ENCODE measurements at regions not wholly inside any gene's neighbourhood (a gene's known extent, or its start where the extent isn't known, plus 50 kb on each side); places are given as distances from the start of the nearest gene placed in this dataset.

DNA sequence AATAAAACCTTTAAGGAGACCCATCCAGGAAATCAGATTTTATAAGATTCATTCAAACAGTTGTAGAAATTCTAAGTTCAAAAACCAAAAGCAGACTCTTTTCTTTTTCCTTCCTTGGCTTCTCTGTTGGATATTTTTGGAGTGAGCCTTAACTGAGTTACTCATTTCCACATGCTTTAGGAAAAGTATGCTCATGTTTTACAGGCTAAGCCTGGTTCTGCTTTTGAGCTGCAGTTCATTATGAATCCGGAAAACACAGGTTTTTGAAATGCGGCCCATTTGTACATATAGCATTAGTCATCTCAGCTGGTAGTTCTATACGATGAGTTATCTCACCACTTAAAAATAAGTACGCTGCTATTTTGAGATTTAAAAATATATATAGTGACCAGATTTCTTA, 156.6 kb upstream of the DMRT1 start (continued):
- TF ChIP-seq, protein P1, sequence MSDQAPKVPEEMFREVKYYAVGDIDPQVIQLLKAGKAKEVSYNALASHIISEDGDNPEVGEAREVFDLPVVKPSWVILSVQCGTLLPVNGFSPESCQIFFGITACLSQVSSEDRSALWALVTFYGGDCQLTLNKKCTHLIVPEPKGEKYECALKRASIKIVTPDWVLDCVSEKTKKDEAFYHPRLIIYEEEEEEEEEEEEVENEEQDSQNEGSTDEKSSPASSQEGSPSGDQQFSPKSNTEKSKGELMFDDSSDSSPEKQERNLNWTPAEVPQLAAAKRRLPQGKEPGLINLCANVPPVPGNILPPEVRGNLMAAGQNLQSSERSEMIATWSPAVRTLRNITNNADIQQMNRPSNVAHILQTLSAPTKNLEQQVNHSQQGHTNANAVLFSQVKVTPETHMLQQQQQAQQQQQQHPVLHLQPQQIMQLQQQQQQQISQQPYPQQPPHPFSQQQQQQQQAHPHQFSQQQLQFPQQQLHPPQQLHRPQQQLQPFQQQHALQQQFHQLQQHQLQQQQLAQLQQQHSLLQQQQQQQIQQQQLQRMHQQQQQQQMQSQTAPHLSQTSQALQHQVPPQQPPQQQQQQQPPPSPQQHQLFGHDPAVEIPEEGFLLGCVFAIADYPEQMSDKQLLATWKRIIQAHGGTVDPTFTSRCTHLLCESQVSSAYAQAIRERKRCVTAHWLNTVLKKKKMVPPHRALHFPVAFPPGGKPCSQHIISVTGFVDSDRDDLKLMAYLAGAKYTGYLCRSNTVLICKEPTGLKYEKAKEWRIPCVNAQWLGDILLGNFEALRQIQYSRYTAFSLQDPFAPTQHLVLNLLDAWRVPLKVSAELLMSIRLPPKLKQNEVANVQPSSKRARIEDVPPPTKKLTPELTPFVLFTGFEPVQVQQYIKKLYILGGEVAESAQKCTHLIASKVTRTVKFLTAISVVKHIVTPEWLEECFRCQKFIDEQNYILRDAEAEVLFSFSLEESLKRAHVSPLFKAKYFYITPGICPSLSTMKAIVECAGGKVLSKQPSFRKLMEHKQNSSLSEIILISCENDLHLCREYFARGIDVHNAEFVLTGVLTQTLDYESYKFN (CRISPR knock-in tag; conservative IDR thresholded peaks at IDR 0.05), result 0 out of 2 replicates have a peak, but pooled peaks have one; percentile 27
- peak; percentile 44; the same call in 1 of the 2 replicates for TF ChIP-seq FOSL2 (CRISPR knock-in tag; IDR thresholded peaks at IDR 0.05)
- TF ChIP-seq RBFOX2 (IDR thresholded peaks at IDR 0.05; ENCODE audit: low read depth, low read length), result peak; percentile 60; the same call in 1 of the 2 replicates
- TF ChIP-seq RXRB (CRISPR knock-in tag; IDR thresholded peaks at IDR 0.05; ENCODE audit: borderline replicate concordance), result peak; percentile 5; the same call in 1 of the 2 replicates
- peak; percentile 30; the same call in 1 of the 2 replicates for TF ChIP-seq SAP130 (CRISPR knock-in tag; IDR thresholded peaks at IDR 0.05; ENCODE audit: low read depth)
- TF ChIP-seq ZKSCAN8 (CRISPR knock-in tag; IDR thresholded peaks at IDR 0.05; ENCODE audit: borderline replicate concordance), result peak; percentile 50; the same call in 1 of the 2 replicates
- TF ChIP-seq PCBP1 (IDR thresholded peaks at IDR 0.05; ENCODE audit: borderline replicate concordance, low read depth, low read length), result no peak
- TF ChIP-seq MED1 (CRISPR knock-in tag; IDR thresholded peaks at IDR 0.05), result peak; percentile 53; the same call in 1 of the 2 replicates
- TF ChIP-seq MIER2 (CRISPR knock-in tag; IDR thresholded peaks at IDR 0.05), result no peak
- no peak for TF ChIP-seq ZNF256 (CRISPR knock-in tag; conservative IDR thresholded peaks at IDR 0.05)
- peak; percentile 61; the same call in 1 of the 2 replicates for TF ChIP-seq KLF12 (CRISPR knock-in tag; IDR thresholded peaks at IDR 0.05; ENCODE audit: borderline replicate concordance)
- TF ChIP-seq, protein P2, sequence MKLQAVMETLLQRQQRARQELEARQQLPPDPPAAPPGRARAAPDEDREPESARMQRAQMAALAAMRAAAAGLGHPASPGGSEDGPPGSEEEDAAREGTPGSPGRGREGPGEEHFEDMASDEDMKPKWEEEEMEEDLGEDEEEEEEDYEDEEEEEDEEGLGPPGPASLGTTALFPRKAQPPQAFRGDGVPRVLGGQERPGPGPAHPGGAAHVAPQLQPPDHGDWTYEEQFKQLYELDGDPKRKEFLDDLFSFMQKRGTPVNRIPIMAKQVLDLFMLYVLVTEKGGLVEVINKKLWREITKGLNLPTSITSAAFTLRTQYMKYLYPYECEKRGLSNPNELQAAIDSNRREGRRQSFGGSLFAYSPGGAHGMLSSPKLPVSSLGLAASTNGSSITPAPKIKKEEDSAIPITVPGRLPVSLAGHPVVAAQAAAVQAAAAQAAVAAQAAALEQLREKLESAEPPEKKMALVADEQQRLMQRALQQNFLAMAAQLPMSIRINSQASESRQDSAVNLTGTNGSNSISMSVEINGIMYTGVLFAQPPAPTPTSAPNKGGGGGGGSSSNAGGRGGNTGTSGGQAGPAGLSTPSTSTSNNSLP (IDR thresholded peaks at IDR 0.05; ENCODE audit: low read depth, low read length), result 0 out of 2 replicates have a peak, but pooled peaks have one; percentile 10
- 0 out of 2 replicates have a peak, but pooled peaks have one; percentile 28 for TF ChIP-seq ZNF543 (CRISPR knock-in tag; IDR thresholded peaks at IDR 0.05)
- no peak for TF ChIP-seq CCAR2 (optimal IDR thresholded peaks at IDR 0.05; ENCODE audit: low read depth, low read length)
- TF ChIP-seq, protein P3, sequence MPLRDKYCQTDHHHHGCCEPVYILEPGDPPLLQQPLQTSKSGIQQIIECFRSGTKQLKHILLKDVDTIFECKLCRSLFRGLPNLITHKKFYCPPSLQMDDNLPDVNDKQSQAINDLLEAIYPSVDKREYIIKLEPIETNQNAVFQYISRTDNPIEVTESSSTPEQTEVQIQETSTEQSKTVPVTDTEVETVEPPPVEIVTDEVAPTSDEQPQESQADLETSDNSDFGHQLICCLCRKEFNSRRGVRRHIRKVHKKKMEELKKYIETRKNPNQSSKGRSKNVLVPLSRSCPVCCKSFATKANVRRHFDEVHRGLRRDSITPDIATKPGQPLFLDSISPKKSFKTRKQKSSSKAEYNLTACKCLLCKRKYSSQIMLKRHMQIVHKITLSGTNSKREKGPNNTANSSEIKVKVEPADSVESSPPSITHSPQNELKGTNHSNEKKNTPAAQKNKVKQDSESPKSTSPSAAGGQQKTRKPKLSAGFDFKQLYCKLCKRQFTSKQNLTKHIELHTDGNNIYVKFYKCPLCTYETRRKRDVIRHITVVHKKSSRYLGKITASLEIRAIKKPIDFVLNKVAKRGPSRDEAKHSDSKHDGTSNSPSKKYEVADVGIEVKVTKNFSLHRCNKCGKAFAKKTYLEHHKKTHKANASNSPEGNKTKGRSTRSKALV (CRISPR knock-in tag; IDR thresholded peaks at IDR 0.05), result 0 out of 2 replicates have a peak, but pooled peaks have one; percentile 47
- no peak for TF ChIP-seq ZNF510 (CRISPR knock-in tag; IDR thresholded peaks at IDR 0.05; ENCODE audit: low read depth)
- TF ChIP-seq, protein P4, sequence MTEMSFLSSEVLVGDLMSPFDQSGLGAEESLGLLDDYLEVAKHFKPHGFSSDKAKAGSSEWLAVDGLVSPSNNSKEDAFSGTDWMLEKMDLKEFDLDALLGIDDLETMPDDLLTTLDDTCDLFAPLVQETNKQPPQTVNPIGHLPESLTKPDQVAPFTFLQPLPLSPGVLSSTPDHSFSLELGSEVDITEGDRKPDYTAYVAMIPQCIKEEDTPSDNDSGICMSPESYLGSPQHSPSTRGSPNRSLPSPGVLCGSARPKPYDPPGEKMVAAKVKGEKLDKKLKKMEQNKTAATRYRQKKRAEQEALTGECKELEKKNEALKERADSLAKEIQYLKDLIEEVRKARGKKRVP (CRISPR knock-in tag; IDR thresholded peaks at IDR 0.05), result 0 out of 4 replicates have a peak, but pooled peaks of 1 of the 2 experiments have one; percentile 1
- no peak for TF ChIP-seq PHF21A (CRISPR knock-in tag; IDR thresholded peaks at IDR 0.05)
- TF ChIP-seq, protein P5, sequence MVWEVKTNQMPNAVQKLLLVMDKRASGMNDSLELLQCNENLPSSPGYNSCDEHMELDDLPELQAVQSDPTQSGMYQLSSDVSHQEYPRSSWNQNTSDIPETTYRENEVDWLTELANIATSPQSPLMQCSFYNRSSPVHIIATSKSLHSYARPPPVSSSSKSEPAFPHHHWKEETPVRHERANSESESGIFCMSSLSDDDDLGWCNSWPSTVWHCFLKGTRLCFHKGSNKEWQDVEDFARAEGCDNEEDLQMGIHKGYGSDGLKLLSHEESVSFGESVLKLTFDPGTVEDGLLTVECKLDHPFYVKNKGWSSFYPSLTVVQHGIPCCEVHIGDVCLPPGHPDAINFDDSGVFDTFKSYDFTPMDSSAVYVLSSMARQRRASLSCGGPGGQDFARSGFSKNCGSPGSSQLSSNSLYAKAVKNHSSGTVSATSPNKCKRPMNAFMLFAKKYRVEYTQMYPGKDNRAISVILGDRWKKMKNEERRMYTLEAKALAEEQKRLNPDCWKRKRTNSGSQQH (CRISPR knock-in tag; IDR thresholded peaks at IDR 0.05; ENCODE audit: low read depth), result no peak
- no peak for TF ChIP-seq ISX (CRISPR knock-in tag; conservative IDR thresholded peaks at IDR 0.05)
- TF ChIP-seq NFIC (IDR thresholded peaks at IDR 0.05; ENCODE audit: low read length), result 0 out of 2 replicates have a peak, but pooled peaks have one; percentile 37

All from HepG2 (cell line).